Smooth muscle cell (in vitro differentiated cells): ENCODE measurements at regions not wholly inside any gene's neighbourhood (a gene's known extent, or its start where the extent isn't known, plus 50 kb on each side); places are given as distances from the start of the nearest gene placed in this dataset.

Experiments used
- DNase-seq: peaks from one replicate; lab custom pipeline; 2025; ENCODE audit not compliant: unreplicated experiment; lab: John Stamatoyannopoulos, UW
- H2AFZ ChIP-seq: fragments of 200-600 bp; sonication (generic); 2 replicates; pipeline ENCODE4 v1.6.0; 2016; ENCODE audit warnings: antibody characterized with exemption, low read depth, mild to moderate bottlenecking
- H3F3A ChIP-seq: fragments of 200-600 bp; sonication (generic); 2 replicates; pipeline ENCODE4 v1.6.0; 2017; ENCODE audit warnings: antibody characterized with exemption, low read depth
- H3K27ac ChIP-seq: fragments of 200-600 bp; sonication (generic); 2 replicates; pipeline ENCODE4 v1.5.1; 2016; ENCODE audit warnings: low read depth, mild to moderate bottlenecking
- H3K27me3 ChIP-seq: fragments of 200-600 bp; sonication (generic); 2 replicates; pipeline ENCODE4 v1.6.1; 2016; ENCODE audit warnings: low read depth, mild to moderate bottlenecking
- H3K36me3 ChIP-seq: fragments of 200-600 bp; sonication (generic); 2 replicates; pipeline ENCODE4 v1.5.1; 2016; ENCODE audit warnings: low read depth
- H3K4me1 ChIP-seq: fragments of 200-600 bp; sonication (generic); 2 replicates; pipeline ENCODE4 v1.5.1; 2016; ENCODE audit warnings: low read depth
- H3K4me2 ChIP-seq: fragments of 200-600 bp; sonication (generic); 2 replicates; pipeline ENCODE4 v1.6.0; 2016; ENCODE audit warnings: mild to moderate bottlenecking
- H3K4me3 ChIP-seq: fragments of 200-600 bp; sonication (generic); 2 replicates; pipeline ENCODE4 v1.5.1; 2016; ENCODE audit warnings: mild to moderate bottlenecking
- H3K79me2 ChIP-seq: fragments of 200-600 bp; sonication (generic); 2 replicates; pipeline ENCODE4 v1.6.0; 2016; ENCODE audit warnings: low read depth, mild to moderate bottlenecking
- H3K9ac ChIP-seq: fragments of 200-600 bp; sonication (generic); 2 replicates; pipeline ENCODE4 v1.6.0; 2016; ENCODE audit warnings: low read depth
- H3K9me3 ChIP-seq: fragments of 200-600 bp; sonication (generic); replicated peaks from 2 replicates; pipeline ENCODE4 v1.5.1; 2016; ENCODE audit warnings: low read depth
- H4K20me1 ChIP-seq: fragments of 200-600 bp; sonication (generic); 2 replicates; pipeline ENCODE4 v1.6.0; 2016; ENCODE audit warnings: low read depth
- CTCF ChIP-seq: fragments of 200-600 bp; sonication (generic); IDR thresholded peaks from 2 replicates; pipeline ENCODE4 v1.5.1; 2017; ENCODE audit warnings: borderline replicate concordance, mild to moderate bottlenecking, antibody characterized with exemption; ENCODE audit not compliant: insufficient read depth, poor library complexity, severe bottlenecking
- WGBS: methylation state at CpG from one replicate; pipeline ENCODE4 v1.1.7; 2016; ENCODE audit warnings: low lambda C conversion rate; 5-methylcytosine and 5-hydroxymethylcytosine counted together

- no peak for DNase-seq
- H3K79me2 ChIP-seq, result no peaks in the 10 kb centered on the region
- no peak overlapping the region for H3K4me2 ChIP-seq
- no peaks in the 10 kb centered on the region for H4K20me1 ChIP-seq
- H3K27me3 ChIP-seq, result no peaks in the 10 kb centered on the region
- no peak overlapping the region for H3K27ac ChIP-seq
- no peaks in the 10 kb centered on the region for H3K4me1 ChIP-seq
- WGBS, result 0% methylated on average over 1 of the region's 1 CpG
- TF ChIP-seq CTCF, result no peak
- H3K4me3 ChIP-seq, result no peak overlapping the region
- no peaks in the 10 kb centered on the region for H3K36me3 ChIP-seq
- H2AFZ ChIP-seq, result no peak overlapping the region
- no peak overlapping the region for H3K9ac ChIP-seq
- H3K9me3 ChIP-seq, result no peaks in the 10 kb centered on the region
- H3F3A ChIP-seq, result no peaks in the 10 kb centered on the region
Observed at GRCh38 chr6:118743746-118744145, 92.4 kb upstream of the CEP85L start.

- no peak overlapping the region for H3K4me3 ChIP-seq
- no peaks in the 10 kb centered on the region for H3K27me3 ChIP-seq
- no peaks in the 10 kb centered on the region for H3F3A ChIP-seq
- WGBS, result 69% methylated on average over 3 of the region's 3 CpGs
- H3K79me2 ChIP-seq, result no peaks in the 10 kb centered on the region
- H4K20me1 ChIP-seq, result no peaks in the 10 kb centered on the region
- no peak overlapping the region for H3K9ac ChIP-seq
- no peaks in the 10 kb centered on the region for H3K4me1 ChIP-seq
- TF ChIP-seq CTCF, result no peak
- H3K27ac ChIP-seq, result no peak overlapping the region
- H3K36me3 ChIP-seq, result no peaks in the 10 kb centered on the region
- H3K9me3 ChIP-seq, result no peaks in the 10 kb centered on the region
- H2AFZ ChIP-seq, result no peak overlapping the region
- DNase-seq, result no peak
- no peak overlapping the region for H3K4me2 ChIP-seq
Observed at GRCh38 chr6:118740372-118740771, 89.0 kb upstream of the CEP85L start.

GRCh38 chr6:118739696-118740353 lies 88.4 kb upstream of the CEP85L start:
- no peak for TF ChIP-seq CTCF
- H4K20me1 ChIP-seq, result no peaks in the 10 kb centered on the region
- no peak for DNase-seq
- no peak overlapping the region for H2AFZ ChIP-seq
- no peak overlapping the region for H3K4me3 ChIP-seq
- H3K79me2 ChIP-seq, result no peaks in the 10 kb centered on the region
- no peaks in the 10 kb centered on the region for H3K27me3 ChIP-seq
- no peaks in the 10 kb centered on the region for H3K9me3 ChIP-seq
- no peaks in the 10 kb centered on the region for H3K4me1 ChIP-seq
- H3K4me2 ChIP-seq, result no peak overlapping the region
- no peaks in the 10 kb centered on the region for H3K36me3 ChIP-seq
- no peak overlapping the region for H3K27ac ChIP-seq
- no peak overlapping the region for H3K9ac ChIP-seq
- WGBS, result 82% methylated on average over 2 of the region's 2 CpGs
- no peaks in the 10 kb centered on the region for H3F3A ChIP-seq

GRCh38 chr6:118736440-118736839 lies 85.0 kb upstream of the CEP85L start:
- Histone ChIP-seq H3K9ac (no peak overlapping the region), H3F3A (no peaks in the 10 kb centered on the region), H3K27me3 (no peaks in the 10 kb centered on the region), H3K4me2 (no peak overlapping the region), H2AFZ (no peak overlapping the region), H3K9me3 (no peaks in the 10 kb centered on the region), H3K27ac (no peak overlapping the region), H4K20me1 (no peaks in the 10 kb centered on the region), H3K79me2 (no peaks in the 10 kb centered on the region), H3K36me3 (no peaks in the 10 kb centered on the region), H3K4me3 (no peak overlapping the region), H3K4me1 (no peaks in the 10 kb centered on the region)
- no peak for DNase-seq
- no peak for TF ChIP-seq CTCF
- WGBS, result 95% methylated on average over 4 of the region's 4 CpGs
